ENCODE measurements at regions not wholly inside any gene's neighbourhood (a gene's known extent, or its start where the extent isn't known, plus 50 kb on each side); places are given as distances from the start of the nearest gene placed in this dataset.
A peak's percentile ranks its signal among the peaks of the same experiment; 100 is the strongest.

DNA sequence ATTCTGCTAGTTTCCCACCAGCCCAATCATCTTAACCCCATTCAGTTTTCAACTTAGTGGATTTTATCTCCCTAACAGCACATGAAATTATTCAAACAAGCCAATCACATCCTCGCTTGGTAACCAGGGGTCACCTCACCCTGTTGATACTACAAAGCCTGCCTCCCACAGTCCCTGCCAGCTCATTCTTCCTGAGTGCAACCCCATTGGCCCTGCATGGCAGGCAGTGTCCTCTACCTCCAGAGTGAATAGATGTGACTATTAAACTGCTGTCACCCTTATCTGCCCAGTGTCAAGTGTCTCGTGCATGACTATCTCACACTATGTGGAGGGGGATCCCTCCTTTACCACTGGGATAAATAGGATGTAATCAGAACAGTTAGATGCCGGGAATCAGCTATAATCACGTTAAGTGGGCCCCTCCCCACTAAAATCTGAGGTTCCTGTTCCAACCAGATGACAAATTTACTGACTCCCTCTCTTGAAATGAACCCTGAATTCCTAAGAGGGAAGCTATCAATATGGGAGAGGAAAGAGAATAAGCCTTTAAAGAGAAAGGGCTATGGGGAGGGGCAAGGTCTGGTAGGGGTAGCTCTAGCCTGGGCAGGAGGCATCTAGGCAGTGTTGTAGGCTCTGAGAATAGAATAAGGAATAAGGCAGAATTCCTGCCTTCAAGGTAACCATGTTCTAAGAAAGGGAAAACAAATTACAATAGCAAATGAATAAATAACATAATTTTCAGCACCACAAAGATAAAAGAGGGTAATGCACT is 155.9 kb downstream of the SLC30A10 start (continued):
- TF ChIP-seq CTCF (IDR thresholded peaks at IDR 0.05), result no peak

GRCh38 chr1:219771080-219771479 is 157.3 kb downstream of the SLC30A10 start:
- no peaks in the 10 kb centered on the region for H3K4me1 ChIP-seq
- 5% methylated on average over 3 of the region's 3 CpGs for WGBS (ENCODE audit: missing lambda C conversion rate)
- no peaks in the 10 kb centered on the region for H3K9me3 ChIP-seq
- FAIRE-seq (no peak), ATAC-seq (peak; percentile 55 to 82), DNase-seq (ENCODE audit: low read depth in 1 of 2, low spot score in 1 of 2) (peak; percentile 18 to 52)
- CTCF ChIA-PET, result no interaction called here
- POLR2A ChIA-PET, result no interaction called here
- H3K27ac ChIP-seq, result no peak overlapping the region
- TF ChIP-seq FOSL2 (IDR thresholded peaks at IDR 0.05), result 0 out of 2 replicates have a peak, but pooled peaks have one; percentile 19
- TF ChIP-seq FOSL2 (CRISPR knock-in tag; IDR thresholded peaks at IDR 0.05), result peak; percentile 29; the same call in 1 of the 2 replicates
- no peak for TF ChIP-seq CEBPB (IDR thresholded peaks at IDR 0.05)
- no peak overlapping the region for H3K4me3 ChIP-seq
- H3K4me2 ChIP-seq, result no peak overlapping the region

- FAIRE-seq (no peak), DNase-seq (ENCODE audit: low read depth in 1 of 2, low spot score in 1 of 2) (no peak), ATAC-seq (no peak)
- H3K27ac ChIP-seq, result no peak overlapping the region
- TF ChIP-seq TP53 (CRISPR knock-in tag; IDR thresholded peaks at IDR 0.05) (no peak), HDAC2 (IDR thresholded peaks at IDR 0.05) (no peak), BHLHE40 (IDR thresholded peaks at IDR 0.05; ENCODE audit: low read depth, low read length) (no peak), POLR2A (IDR thresholded peaks at IDR 0.05; ENCODE audit: low read length) (no peak)
- POLR2A ChIA-PET, result no interaction called here
- H3K9me3 ChIP-seq, result no peaks in the 10 kb centered on the region
- no peak overlapping the region for H3K4me2 ChIP-seq
- no peaks in the 10 kb centered on the region for H3K4me1 ChIP-seq
- CTCF ChIA-PET, result no interaction called here
- no peak overlapping the region for H3K4me3 ChIP-seq
- WGBS (ENCODE audit: missing lambda C conversion rate), result 7% methylated on average over 2 of the region's 2 CpGs
Observed at GRCh38 chr1:219763321-219763720, 150.4 kb upstream of the ZC3H11B start.

DNA sequence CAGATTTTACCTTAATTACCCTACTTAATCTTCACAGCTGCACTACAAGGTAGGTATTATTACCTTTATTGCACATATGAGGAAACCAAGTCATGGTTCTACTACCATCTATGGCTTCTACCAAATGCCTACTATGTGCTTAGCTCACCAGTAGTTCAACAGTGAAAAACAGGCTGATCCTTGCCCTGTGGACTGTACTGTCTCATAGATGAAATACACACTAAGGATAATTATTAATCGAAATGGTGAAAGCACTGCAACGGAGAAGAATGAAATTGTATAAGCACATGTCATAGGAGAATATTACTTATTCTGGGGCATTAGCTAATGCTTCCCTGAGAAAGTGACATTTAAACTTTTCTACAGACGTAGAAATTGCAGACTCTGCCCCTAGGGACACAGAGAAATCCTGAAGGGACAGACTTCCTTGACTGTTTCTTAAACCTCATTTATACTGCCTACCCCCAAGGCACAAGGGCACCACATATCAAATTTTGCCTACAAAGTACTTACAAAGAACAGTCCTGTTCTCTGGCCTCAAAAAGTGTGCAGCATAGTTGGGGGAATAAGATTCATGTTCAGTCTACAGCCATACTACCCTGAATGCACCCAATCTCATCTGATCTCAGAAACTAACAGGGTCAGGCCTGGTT is 148.4 kb upstream of the ZC3H11B start:
- POLR2A ChIA-PET, result no interaction called here
- H3K4me1 ChIP-seq, result no peaks in the 10 kb centered on the region

DNA sequence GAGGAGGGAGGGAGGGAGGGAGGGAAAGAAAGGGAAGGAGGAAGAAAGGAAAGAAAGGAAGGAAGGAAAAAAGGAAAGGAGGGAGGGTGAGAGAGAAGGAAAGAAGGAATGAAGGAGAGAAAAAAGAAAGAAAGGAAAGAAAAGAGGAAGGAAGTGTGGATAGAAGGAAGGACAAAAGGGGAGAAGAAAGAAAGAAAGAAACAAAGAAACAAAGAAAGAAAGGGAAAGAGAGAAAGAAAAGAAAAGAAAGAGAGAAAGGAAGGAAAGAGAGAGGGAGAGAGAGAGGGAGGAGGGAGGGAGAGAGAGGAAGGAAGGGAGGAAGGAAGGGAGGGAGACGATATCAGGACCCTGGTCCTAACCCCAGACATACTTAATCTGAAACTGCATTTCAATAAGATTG is 146.2 kb upstream of the ZC3H11B start:
- Histone ChIP-seq H3K4me1 (no peaks in the 10 kb centered on the region), H3K9me3 (no peaks in the 10 kb centered on the region), H3K4me2 (no peak overlapping the region), H3K27ac (no peak overlapping the region), H3K4me3 (no peak overlapping the region)
- CTCF ChIA-PET, result no interaction called here
- TF ChIP-seq HEYL (CRISPR knock-in tag; IDR thresholded peaks at IDR 0.05), result no peak
- TF ChIP-seq, protein P1, sequence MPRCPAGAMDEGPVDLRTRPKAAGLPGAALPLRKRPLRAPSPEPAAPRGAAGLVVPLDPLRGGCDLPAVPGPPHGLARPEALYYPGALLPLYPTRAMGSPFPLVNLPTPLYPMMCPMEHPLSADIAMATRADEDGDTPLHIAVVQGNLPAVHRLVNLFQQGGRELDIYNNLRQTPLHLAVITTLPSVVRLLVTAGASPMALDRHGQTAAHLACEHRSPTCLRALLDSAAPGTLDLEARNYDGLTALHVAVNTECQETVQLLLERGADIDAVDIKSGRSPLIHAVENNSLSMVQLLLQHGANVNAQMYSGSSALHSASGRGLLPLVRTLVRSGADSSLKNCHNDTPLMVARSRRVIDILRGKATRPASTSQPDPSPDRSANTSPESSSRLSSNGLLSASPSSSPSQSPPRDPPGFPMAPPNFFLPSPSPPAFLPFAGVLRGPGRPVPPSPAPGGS (IDR thresholded peaks at IDR 0.05), result no peak
- ATAC-seq, result no peak
- POLR2A ChIA-PET, result no interaction called here
- no peak for DNase-seq (ENCODE audit: low read depth in 1 of 2, low spot score in 1 of 2)
- FAIRE-seq, result no peak
- WGBS (ENCODE audit: missing lambda C conversion rate), result 0% methylated on average over 1 of the region's 1 CpG

More for the DNA sequence above, 148.4 kb upstream of the ZC3H11B start:
- Histone ChIP-seq H3K9me3 (no peaks in the 10 kb centered on the region), H3K4me3 (no peak overlapping the region), H3K27ac (no peak overlapping the region), H3K4me2 (no peak overlapping the region)
- CTCF ChIA-PET, result interaction anchor here (1.2 kb wide), 1 partner anchor 1462 kb away, joined by 3 read pairs; no protein-coding TSS in a partner anchor
- DNase-seq (ENCODE audit: low read depth in 1 of 2, low spot score in 1 of 2) (no peak), ATAC-seq (no peak), FAIRE-seq (no peak)
- WGBS (ENCODE audit: missing lambda C conversion rate), result 5% methylated on average over 3 of the region's 3 CpGs
- TF ChIP-seq PBX3 (IDR thresholded peaks at IDR 0.05) (no peak), CEBPB (IDR thresholded peaks at IDR 0.05) (no peak), TFCP2L1 (CRISPR knock-in tag; IDR thresholded peaks at IDR 0.05) (no peak), POLR2A (IDR thresholded peaks at IDR 0.05; ENCODE audit: low read length) (no peak), CHD4 (IDR thresholded peaks at IDR 0.05; ENCODE audit: borderline replicate concordance) (no peak)

Measured in A549 (cell line).